Endometrium (tissue), 2 donors: ENCODE measurements at regions not wholly inside any gene's neighbourhood (a gene's known extent, or its start where the extent isn't known, plus 50 kb on each side); places are given as distances from the start of the nearest gene placed in this dataset.
"Not testable (repeated sequence)": the region's sequence is repeated elsewhere in the genome, so short reads cannot be mapped to it uniquely, and the experiment has no call there.

ENCODE experiments used
- FAIRE-seq: peaks from 2 replicates; lab custom pipeline; 2012; peaks lifted over from hg19 to GRCh38; lab: Jason Lieb, UNC
- donor health status: control.
- donor health status: control.

- FAIRE-seq: no peak
Observed at GRCh38 chr6:79431537-79431933, 105.7 kb downstream of the LCA5 start.

- no peak for FAIRE-seq
Observed at GRCh38 chr6:79430913-79431536, 106.2 kb downstream of the LCA5 start.

GRCh38 chr6:79427721-79428120 lies 109.5 kb downstream of the LCA5 start:
- no peak for FAIRE-seq

GRCh38 chr6:79426625-79427278 lies 110.5 kb downstream of the LCA5 start:
- FAIRE-seq: no peak

GRCh38 chr6:79425589-79426311 lies 111.5 kb downstream of the LCA5 start:
- FAIRE-seq: no peak

- FAIRE-seq: no peak
Observed at GRCh38 chr6:79423216-79423615, 114.0 kb downstream of the LCA5 start.

GRCh38 chr6:79422666-79423065 lies 114.6 kb downstream of the LCA5 start:
- no peak for FAIRE-seq

GRCh38 chr6:79421707-79422484 lies 115.3 kb downstream of the LCA5 start:
- peak; percentile 82 for FAIRE-seq

GRCh38 chr6:79421001-79421411 lies 116.2 kb downstream of the LCA5 start:
- no peak for FAIRE-seq

- FAIRE-seq: no peak
Observed at GRCh38 chr6:79420054-79420453, 117.2 kb downstream of the LCA5 start.

GRCh38 chr6:79416931-79417330 lies 120.3 kb downstream of the LCA5 start:
- FAIRE-seq: no peak

- no peak for FAIRE-seq
Observed at GRCh38 chr6:79413562-79414002, 123.6 kb downstream of the LCA5 start.

- FAIRE-seq: no peak
Observed at GRCh38 chr6:79410806-79411205, 126.4 kb downstream of the LCA5 start.

GRCh38 chr6:79408256-79408974 lies 128.8 kb downstream of the LCA5 start:
- FAIRE-seq: no peak

GRCh38 chr6:79404677-79405076 lies 132.6 kb downstream of the LCA5 start:
- FAIRE-seq: no peak

GRCh38 chr6:79404261-79404660 lies 133.0 kb downstream of the LCA5 start:
- FAIRE-seq: no peak

GRCh38 chr6:79403563-79403962 lies 133.7 kb downstream of the LCA5 start:
- FAIRE-seq: no peak

GRCh38 chr6:79403086-79403485 lies 134.1 kb downstream of the LCA5 start:
- peak; percentile 72 for FAIRE-seq

GRCh38 chr6:79399499-79399898 lies 137.7 kb downstream of the LCA5 start:
- FAIRE-seq: no peak

- not testable (repeated sequence) for FAIRE-seq
Observed at GRCh38 chr6:79398617-79399016, 138.6 kb downstream of the LCA5 start.

- no peak for FAIRE-seq
Observed at GRCh38 chr6:79396625-79397024, 140.6 kb downstream of the LCA5 start.

- FAIRE-seq: no peak
Observed at GRCh38 chr6:79394690-79395089, 142.5 kb downstream of the LCA5 start.
